ENCODE measurements at regions not wholly inside any gene's neighbourhood (a gene's known extent, or its start where the extent isn't known, plus 50 kb on each side); places are given as distances from the start of the nearest gene placed in this dataset.
A peak's percentile ranks its signal among the peaks of the same experiment; 100 is the strongest.

DNA sequence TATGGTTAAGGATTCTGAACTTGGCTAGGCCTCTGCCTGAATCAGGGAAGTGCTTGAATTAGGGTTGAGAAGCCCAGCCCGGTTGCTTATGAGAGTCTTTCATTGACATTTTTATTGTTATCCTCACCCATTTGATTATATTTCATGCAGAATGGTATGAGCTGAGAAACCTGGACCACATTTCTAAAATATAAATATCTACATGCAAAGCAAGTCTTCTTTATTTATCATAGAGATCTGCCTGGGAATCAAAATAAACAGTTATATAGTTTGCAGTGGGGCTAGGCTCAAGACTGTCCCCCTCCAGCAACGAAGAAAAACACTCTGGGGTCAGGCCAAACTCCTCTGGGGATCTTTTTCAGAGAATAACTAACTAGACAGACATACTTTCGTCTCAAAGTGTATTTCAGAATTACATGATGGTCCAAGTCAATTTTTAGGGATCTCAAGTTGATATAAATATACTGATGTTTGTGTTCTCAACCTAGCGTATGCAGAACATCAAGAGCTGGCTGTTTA lies 675.4 kb upstream of the NR2F2 start:
- DNase-seq (ENCODE audit: low spot score): no peak

DNA sequence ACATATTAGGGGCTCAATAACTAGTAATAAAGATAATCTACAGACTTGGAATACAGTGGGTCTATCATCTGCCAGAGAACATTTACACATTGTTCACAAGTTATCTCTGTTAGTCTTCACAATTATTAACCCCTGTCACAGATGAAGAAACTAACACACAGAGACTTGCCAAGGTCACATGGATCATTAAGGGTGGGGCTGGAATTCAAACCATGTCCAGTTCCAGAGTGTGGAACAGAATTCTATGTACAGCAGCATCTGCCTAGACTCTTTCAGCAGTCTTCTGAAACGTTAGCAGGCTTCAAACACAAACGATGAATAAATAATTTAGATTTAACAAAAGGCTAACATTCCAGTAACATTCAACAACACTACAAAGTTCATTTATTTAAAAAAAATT lies 673.9 kb upstream of the NR2F2 start:
- DNase-seq (ENCODE audit: low spot score): no peak

DNA sequence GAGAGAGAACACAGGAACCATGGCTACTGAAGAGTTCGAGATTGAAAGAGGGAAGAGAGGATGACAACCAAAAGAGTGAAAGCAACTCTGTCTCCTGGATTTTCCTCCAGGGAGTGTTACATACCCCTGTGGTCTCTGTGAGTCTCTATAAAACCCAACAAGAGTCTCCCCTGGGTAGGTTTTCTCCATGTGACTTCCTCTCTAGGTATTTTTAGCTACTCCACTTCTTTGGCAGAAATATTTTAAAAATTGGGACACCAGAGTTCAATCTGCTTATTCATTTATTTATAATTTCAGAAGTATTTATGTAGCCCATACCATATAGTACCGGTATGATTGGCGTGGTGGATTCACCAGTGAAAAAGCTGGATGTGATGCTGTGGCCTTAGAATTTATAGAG lies 671.7 kb upstream of the NR2F2 start:
- no peak for DNase-seq (ENCODE audit: low spot score)

DNA sequence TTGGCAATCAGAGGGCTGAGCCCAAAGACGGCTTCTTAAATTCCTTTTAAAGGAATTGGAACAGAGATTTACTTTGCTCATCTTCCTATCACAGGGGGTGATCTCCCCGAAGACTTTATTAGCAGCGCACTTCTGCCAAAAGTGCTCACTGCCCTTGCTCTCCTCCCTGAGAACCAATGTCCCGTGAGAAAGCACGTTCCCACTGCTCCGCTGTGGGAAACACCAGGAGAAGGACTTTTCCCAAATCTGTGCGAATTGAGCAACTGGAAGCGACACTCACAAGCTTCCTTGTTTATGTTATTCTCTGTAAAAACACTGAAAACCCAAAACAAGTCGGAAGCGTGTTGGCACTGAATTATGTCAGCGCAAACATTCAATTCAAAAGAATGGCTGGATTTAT lies 670.8 kb upstream of the NR2F2 start:
- DNase-seq (ENCODE audit: low spot score): no peak

DNA sequence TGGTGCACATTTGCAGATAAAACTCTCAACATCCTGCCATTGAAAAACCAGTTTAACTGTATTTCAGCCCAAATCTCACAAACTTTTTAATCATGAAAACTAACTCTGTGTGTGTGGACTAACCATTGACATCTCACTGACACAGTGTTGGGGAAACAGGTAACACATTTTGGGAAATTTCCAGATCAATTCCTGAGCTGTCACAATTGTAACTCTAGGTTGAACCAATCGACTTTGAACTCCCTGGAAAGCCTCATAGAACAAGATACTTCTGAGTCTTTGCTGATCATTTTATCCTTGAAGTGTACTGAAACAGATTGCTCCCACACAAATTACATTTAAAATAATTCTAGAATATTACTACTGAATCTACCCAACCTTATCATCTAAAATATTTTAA lies 667.9 kb upstream of the NR2F2 start:
- no peak for DNase-seq (ENCODE audit: low spot score)

DNA sequence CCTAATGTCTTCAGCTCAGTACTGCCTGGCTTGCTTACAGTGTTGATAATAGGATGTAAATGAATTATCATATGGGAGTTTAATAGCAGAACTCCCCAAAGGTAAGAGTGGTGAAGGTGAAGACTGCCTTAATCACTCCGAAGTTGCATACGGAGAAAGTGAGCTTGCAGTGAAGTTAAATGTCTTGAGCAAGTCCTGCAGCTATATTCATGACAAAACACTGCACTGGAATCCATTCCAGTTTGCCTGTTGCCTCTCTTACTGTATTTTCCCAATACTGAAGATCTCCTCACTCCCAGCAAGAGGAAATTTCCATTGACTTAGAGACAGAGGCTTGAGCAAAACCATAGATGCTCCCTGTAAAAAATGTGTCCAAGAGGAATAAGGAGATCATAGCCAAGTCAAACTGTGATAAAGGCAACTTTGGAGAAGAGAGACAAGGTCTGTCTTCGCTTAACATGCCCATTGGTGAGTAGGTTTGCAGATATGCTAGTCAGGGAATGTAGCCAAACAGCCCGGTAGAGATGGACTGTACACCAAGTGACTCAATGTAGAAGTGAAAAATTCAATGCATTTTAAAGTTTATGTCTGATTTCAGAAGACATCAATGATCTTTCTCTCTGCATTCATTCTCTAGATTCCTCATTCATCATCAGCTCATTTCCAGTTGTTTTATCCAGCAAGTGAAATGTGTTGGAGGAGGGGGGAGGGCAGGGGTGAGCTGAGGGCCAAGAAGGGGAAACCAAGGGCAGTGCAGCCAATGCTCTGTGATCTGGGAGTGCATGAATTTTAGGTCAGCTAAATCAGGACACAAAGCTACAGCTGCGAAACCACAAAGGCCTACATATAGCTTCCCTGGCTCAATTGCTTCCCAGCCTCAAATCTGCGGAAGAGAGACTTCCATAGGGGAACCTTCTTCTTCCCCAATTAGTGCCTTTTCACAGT lies 667.1 kb upstream of the NR2F2 start:
- no peak for DNase-seq (ENCODE audit: low spot score)

DNA sequence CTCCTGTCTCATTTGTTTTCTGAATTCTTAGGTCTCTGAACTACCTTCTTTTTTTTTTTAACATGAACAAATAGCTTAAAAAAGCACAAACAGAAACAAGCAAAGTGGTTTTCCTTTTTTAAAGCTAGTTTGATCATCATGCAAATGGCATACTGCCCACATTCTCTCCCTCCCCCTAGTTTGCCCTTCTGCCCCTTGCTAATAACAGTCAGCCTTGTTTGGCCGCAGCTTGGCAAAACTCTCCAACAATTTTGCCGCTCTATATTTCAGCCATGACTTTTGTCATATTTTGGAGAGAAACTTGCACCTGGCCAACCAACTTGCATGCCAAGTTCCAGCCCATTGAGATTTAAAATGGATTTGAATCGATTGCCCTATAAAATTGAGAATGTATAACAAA lies 666.0 kb upstream of the NR2F2 start:
- DNase-seq (ENCODE audit: low spot score): no peak

- DNase-seq (ENCODE audit: low spot score): no peak
Observed at GRCh38 chr15:95669146-95669922, 661.2 kb upstream of the NR2F2 start.

DNA sequence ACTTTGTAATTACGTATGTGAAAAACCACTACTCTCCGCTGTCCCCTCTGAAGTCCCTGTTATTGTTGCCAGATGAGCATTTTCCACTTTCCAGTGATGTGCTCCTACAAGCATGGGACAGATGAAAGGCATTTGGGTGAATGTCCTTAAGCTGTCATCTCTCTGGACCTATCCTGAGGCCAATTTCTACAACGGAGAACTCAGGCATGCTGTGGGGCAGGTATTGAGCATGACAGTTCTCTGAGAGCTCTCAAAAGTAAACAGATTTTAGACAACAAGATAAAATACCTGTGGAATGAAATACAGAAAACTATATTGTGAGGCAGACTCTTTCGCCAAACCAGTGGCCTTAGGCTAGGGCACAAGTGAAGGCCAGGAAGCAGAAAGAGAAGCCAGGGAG lies 656.5 kb upstream of the NR2F2 start:
- no peak for DNase-seq (ENCODE audit: low spot score)

DNA sequence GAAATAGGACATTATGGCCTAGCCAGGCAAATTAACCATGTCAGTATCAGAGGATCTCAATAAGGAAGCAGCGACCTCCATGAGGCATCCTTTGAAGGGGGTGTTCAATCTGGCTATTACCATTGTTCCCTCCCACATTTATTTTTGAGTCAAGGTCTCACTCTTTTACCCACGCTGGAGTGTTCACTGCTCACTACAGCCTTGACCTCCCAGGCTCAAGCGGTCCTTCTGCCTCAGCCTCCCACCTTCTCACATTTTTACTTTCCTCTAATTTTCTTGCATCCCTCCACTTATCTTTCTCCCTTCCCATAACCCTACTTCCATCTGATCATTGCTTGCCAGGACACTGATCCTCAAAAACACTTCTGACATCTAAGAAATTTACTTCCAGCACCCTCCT lies 654.0 kb upstream of the NR2F2 start:
- no peak for DNase-seq (ENCODE audit: low spot score)

- no peak for DNase-seq (ENCODE audit: low spot score)
Observed at GRCh38 chr15:95679847-95680582, 650.5 kb upstream of the NR2F2 start.

- DNase-seq (ENCODE audit: low spot score): no peak
Observed at GRCh38 chr15:95680728-95681127, 649.8 kb upstream of the NR2F2 start.

GRCh38 chr15:95681836-95682544 lies 648.5 kb upstream of the NR2F2 start:
- DNase-seq (ENCODE audit: low spot score): peak; percentile 74

- no peak for DNase-seq (ENCODE audit: low spot score)
Observed at GRCh38 chr15:95684126-95684525, 646.4 kb upstream of the NR2F2 start.

DNA sequence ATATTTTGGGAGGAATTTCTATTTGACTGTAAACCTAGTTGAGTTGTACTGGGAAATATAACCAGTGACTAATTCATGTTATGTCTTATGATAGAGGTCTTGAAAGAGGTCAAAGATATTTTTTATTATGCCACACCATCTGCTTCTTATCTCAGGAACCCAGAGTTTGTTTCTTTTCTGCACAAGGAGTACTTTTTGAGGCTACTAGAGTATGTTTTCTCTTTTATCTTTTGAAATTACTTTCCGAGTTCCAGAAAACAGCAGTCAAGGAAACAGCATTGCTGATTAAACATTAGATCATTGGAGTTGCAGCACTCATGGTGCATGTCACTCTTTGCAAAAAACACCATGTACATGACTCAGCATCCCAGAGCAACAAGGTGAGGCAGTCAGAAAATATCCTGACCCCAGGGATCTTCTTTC lies 645.8 kb upstream of the NR2F2 start:
- DNase-seq (ENCODE audit: low spot score): no peak

DNA sequence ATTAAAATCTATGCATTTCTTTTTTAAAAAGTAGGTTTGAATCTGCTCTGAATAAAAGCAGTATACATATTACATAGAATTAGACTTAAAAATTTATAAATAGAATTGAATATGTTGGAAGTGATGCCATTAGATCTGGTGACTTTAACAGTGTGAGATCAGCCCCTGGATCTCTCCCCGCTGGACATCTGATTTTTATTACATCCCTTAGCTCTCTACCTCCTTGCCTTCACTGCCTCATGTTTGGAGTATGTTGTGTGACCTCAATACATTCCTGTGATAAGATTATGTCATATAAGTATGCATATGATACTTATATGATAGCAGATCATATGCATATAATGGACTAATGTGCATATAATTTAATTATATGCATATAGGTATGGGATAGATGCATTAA lies 643.4 kb upstream of the NR2F2 start:
- DNase-seq (ENCODE audit: low spot score): no peak

DNA sequence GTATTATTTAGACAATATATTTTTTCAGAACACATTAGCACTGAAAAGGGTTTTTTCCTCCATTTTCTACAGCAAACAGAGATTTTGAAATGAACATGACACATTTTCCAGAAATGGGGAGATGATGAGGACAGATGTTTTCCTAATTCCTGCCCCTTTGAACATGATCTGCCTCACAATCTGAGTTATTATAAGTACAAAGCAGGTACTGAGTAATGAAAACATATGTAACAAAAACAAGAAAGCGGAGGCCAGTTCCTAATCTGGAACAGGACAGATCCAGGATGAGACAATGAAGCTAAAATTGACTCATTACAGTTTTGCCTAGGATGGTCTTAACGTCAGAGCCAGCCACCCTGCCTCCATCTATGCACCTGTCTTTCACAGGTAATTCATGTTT lies 642.8 kb upstream of the NR2F2 start:
- DNase-seq (ENCODE audit: low spot score): no peak

GRCh38 chr15:95690631-95691340 lies 639.7 kb upstream of the NR2F2 start:
- no peak for DNase-seq (ENCODE audit: low spot score)

DNA sequence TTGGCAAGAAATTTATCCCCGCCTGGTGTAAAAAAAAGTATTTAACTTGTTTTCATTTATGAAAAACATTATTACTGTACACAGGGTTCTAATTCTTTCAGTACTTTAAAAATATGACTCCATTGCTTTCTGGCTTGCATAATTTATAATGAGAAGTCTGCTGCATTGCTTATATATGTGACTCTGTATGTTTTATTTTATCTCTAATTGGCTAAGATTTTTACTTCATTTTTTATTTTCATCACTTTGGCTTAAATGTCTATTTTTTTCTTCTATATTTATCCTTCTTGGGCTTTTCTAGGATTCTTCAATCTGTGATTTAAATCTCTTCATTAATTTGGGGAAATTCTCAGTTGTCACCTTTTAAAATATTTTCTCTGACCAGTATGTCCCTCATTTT lies 636.6 kb upstream of the NR2F2 start:
- DNase-seq (ENCODE audit: low spot score): no peak

DNA sequence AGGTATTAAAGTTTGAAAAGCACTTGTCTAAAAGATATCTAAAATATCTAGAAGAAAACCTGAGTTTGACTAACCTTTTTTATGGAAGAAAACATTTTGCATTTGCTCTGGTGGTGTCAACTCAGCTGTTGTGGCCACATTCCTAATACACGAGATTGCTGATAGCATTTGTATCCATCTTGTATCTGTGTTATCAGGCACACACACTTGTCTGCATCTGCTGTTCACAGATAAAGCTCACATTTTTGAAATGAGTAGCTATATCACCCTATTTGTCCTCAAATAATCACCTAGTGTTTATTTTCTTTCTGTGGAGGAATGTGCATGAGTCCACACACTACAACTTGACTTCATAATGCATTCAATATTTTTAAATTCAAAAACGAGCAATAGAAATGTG lies 632.3 kb upstream of the NR2F2 start:
- no peak for DNase-seq (ENCODE audit: low spot score)

DNA sequence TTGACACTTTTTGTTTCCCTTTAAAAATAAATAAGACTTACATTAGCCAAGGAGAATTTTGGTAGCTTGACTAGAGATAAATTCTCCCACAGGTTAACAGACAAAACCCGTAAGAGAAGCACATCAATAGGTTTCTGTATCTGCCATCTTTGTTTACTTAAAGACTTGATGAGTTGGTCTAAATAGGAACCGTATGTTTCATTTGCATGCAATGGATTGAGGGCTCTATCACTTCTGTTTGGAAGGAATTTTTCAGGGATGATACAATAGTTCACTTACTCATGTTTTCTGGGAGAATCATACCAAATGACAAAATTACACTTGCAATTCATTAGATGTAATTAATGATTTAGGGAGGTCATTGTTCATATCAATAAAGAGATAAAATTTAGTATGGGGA lies 631.5 kb upstream of the NR2F2 start:
- DNase-seq (ENCODE audit: low spot score): no peak
